HCT116 (cell line): ENCODE measurements at regions not wholly inside any gene's neighbourhood (a gene's known extent, or its start where the extent isn't known, plus 50 kb on each side); places are given as distances from the start of the nearest gene placed in this dataset.

Experiments used
- CEBPB ChIP-seq: IDR thresholded peaks from 2 replicates; pipeline ENCODE4 v1.6.1; 2012; ENCODE audit warnings: low read depth
- CTCF ChIP-seq, 3 experiments: fragments of 200-600 bp in 1 of 3; sonication (generic) in 1 of 3; IDR thresholded peaks in 2 of 3; conservative IDR thresholded peaks in 1 of 3; 2 replicates each; pipeline ENCODE4 v1.5.1; 2012 to 2017; ENCODE audit warnings: low read depth in 2 of 3, low read length in 2 of 3, antibody characterized with exemption in 1 of 3, borderline replicate concordance in 1 of 3, control low read depth in 1 of 3, mild to moderate bottlenecking in 1 of 3, mixed read lengths in 1 of 3, mixed run types in 1 of 3, moderate library complexity in 1 of 3; ENCODE audit not compliant: insufficient read depth in 1 of 3
- EZH2 ChIP-seq: fragments of 200-600 bp; sonication (generic); IDR thresholded peaks from 2 replicates; pipeline ENCODE4 v1.6.1; 2017; ENCODE audit warnings: antibody characterized with exemption, mixed run types
- POLR2AphosphoS5 ChIP-seq: IDR thresholded peaks from 2 replicates; pipeline ENCODE4 v1.6.1; 2011; ENCODE audit warnings: mild to moderate bottlenecking, low read depth, low read length, moderate library complexity
- RAD21 ChIP-seq: IDR thresholded peaks from 2 replicates; pipeline ENCODE4 v1.6.1; 2012; ENCODE audit warnings: low read depth, mild to moderate bottlenecking
- SIN3A ChIP-seq: IDR thresholded peaks from 2 replicates; pipeline ENCODE4 v1.6.1; 2012; ENCODE audit warnings: low read depth
- TCF7L2 ChIP-seq: IDR thresholded peaks from 2 replicates; pipeline ENCODE4 v1.7.0; 2011; ENCODE audit warnings: borderline replicate concordance, inconsistent platforms; ENCODE audit not compliant: insufficient read depth, insufficient read length; ENCODE audit errors: extremely low read depth
- YY1 ChIP-seq: IDR thresholded peaks from 2 replicates; pipeline ENCODE4 v1.6.1; 2011; ENCODE audit warnings: low read length, low read depth, moderate library complexity, mild to moderate bottlenecking; ENCODE audit not compliant: insufficient replicate concordance; ENCODE audit errors: extremely low read depth

DNA sequence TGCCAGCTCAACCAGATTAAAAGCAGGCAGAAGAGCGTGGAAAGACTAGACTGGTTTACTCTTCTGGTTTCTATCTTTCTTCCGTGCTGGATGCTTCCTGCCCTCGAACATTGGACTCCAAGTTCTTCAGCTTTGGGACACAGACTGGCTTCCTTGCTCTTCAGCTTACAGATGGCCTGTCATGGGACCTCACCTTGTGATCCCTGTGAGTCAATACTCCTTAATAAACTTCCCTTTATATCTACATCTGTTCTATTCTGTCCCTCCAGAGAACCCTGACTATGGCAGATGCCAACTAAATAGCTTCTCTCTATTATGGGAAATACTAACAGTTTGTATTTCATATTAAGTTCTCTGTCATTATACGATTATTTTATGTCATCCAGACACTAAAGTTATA is 609.1 kb downstream of the LMO7 start:
- TF ChIP-seq POLR2AphosphoS5 = no peak
- TF ChIP-seq CTCF (IDR thresholded peaks at IDR 0.05 in 2 of 3, conservative IDR thresholded peaks at IDR 0.05 in 1 of 3; ENCODE audit: borderline replicate concordance in 1 of 3, insufficient read depth in 1 of 3, low read depth in 2 of 3, low read length in 2 of 3) = no peak
- no peak for TF ChIP-seq TCF7L2
- no peak for TF ChIP-seq YY1
- TF ChIP-seq CEBPB = no peak
- TF ChIP-seq RAD21 = no peak
- TF ChIP-seq EZH2 = no peak
- no peak for TF ChIP-seq SIN3A
